GM23248 (cell line): ENCODE measurements at regions not wholly inside any gene's neighbourhood (a gene's known extent, or its start where the extent isn't known, plus 50 kb on each side); places are given as distances from the start of the nearest gene placed in this dataset.

Experiments
- DNase-seq: peaks from one replicate; pipeline ENCODE4 v3.0.0-alpha.2; 2015
- H2AFZ ChIP-seq: fragments of 200-600 bp; sonication (generic); 2 replicates; pipeline ENCODE4 v1.6.1; 2016; ENCODE audit warnings: antibody characterized with exemption
- H3F3A ChIP-seq: fragments of 200-600 bp; sonication (generic); 2 replicates; pipeline ENCODE4 v1.6.1; 2016; ENCODE audit warnings: mild to moderate bottlenecking, antibody characterized with exemption, mixed run types; ENCODE audit not compliant: insufficient read depth
- H3K27ac ChIP-seq: fragments of 200-600 bp; sonication (generic); 2 replicates; pipeline ENCODE4 v1.5.1; 2016; ENCODE audit warnings: mild to moderate bottlenecking
- H3K27me3 ChIP-seq: fragments of 200-600 bp; sonication (generic); replicated peaks from 2 replicates; pipeline ENCODE4 v1.6.1; 2016; ENCODE audit warnings: mild to moderate bottlenecking; ENCODE audit not compliant: insufficient read depth
- H3K36me3 ChIP-seq: fragments of 200-600 bp; sonication (generic); 2 replicates; pipeline ENCODE4 v1.6.1; 2016; ENCODE audit warnings: low read depth, mild to moderate bottlenecking
- H3K4me1 ChIP-seq: fragments of 200-600 bp; sonication (generic); 2 replicates; pipeline ENCODE4 v1.6.1; 2016; ENCODE audit warnings: mild to moderate bottlenecking; ENCODE audit not compliant: insufficient read depth
- H3K4me2 ChIP-seq: fragments of 200-600 bp; sonication (generic); one replicate; pipeline ENCODE4 v1.6.1; 2016; ENCODE audit warnings: mild to moderate bottlenecking; ENCODE audit not compliant: unreplicated experiment
- H3K4me3 ChIP-seq: fragments of 200-600 bp; sonication (generic); 2 replicates; pipeline ENCODE4 v1.5.1; 2016; ENCODE audit warnings: mild to moderate bottlenecking
- H3K79me2 ChIP-seq: fragments of 200-600 bp; sonication (generic); 2 replicates; pipeline ENCODE4 v1.6.1; 2016; ENCODE audit warnings: mild to moderate bottlenecking; ENCODE audit not compliant: insufficient read depth
- H3K9ac ChIP-seq: fragments of 200-600 bp; sonication (generic); 2 replicates; pipeline ENCODE4 v1.6.1; 2016; ENCODE audit warnings: mild to moderate bottlenecking
- H3K9me2 ChIP-seq: fragments of 200-600 bp; sonication (generic); 2 replicates; pipeline ENCODE4 v1.6.1; 2016; ENCODE audit warnings: mixed run types, mild to moderate bottlenecking, moderate library complexity; ENCODE audit not compliant: insufficient read depth
- H3K9me3 ChIP-seq: fragments of 200-600 bp; sonication (generic); one replicate; pipeline ENCODE4 v1.6.1; 2017; ENCODE audit warnings: low read depth
- H4K20me1 ChIP-seq: fragments of 200-600 bp; sonication (generic); 2 replicates; pipeline ENCODE4 v1.6.0; 2016; ENCODE audit not compliant: insufficient read depth
- EZH2 ChIP-seq: fragments of 200-600 bp; sonication (generic); IDR thresholded peaks from 2 replicates; pipeline ENCODE4 v1.6.1; 2018; ENCODE audit warnings: antibody characterized with exemption, mild to moderate bottlenecking; ENCODE audit not compliant: insufficient read depth, poor library complexity, severe bottlenecking
- EZH2phosphoT487 ChIP-seq: fragments of 200-600 bp; sonication (generic); IDR thresholded peaks from 2 replicates; pipeline ENCODE4 v1.6.1; 2018; ENCODE audit warnings: antibody characterized with exemption, moderate library complexity, mild to moderate bottlenecking, low read depth; ENCODE audit not compliant: insufficient read depth
- WGBS, 2 experiments: methylation state at CpG; one replicate each; pipeline ENCODE4 v1.1.6; 2015 to 2017; ENCODE audit warnings: low lambda C conversion rate in 2 of 2, low coverage in 1 of 2; ENCODE audit errors: missing lambda C conversion rate in 2 of 2; 5-methylcytosine and 5-hydroxymethylcytosine counted together
- in situ Hi-C: fragments of 300-500 bp; cut with MboI; formaldehyde crosslinking; loops from 2 replicates; pipeline ENCODE4 v1.15.0; 2020

DNA sequence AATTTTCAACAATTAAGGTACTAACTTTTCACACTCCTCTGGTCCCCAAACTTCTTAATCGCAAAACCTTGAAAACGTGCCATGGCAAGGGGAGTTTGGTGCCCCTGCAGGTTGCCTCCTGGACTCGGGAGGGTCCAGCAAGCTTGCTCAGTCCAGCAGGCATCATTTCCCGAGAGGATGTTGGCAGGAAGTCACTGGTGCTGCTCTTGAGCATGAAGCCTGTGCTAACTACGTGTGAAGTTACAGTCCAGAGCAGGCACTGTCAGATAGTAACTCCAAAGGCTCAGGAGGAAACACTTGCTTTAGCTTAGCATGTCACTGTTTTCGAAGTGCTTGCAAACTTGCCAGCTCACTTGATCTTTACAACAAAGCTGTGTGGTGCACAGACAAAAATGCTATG is 215.4 kb downstream of the MYCN start:
- Histone ChIP-seq H3K9me3 (no peaks in the 10 kb centered on the region), H3K9ac (no peak overlapping the region), H2AFZ (no peak overlapping the region), H3K27ac (no peak overlapping the region), H3K36me3 (no peaks in the 10 kb centered on the region), H3K27me3 (no peaks in the 10 kb centered on the region), H3K79me2 (no peaks in the 10 kb centered on the region), H3K9me2 (no peaks in the 10 kb centered on the region), H3F3A (no peaks in the 10 kb centered on the region), H3K4me1 (no peaks in the 10 kb centered on the region), H4K20me1 (no peaks in the 10 kb centered on the region), H3K4me2 (no peak overlapping the region), H3K4me3 (no peak overlapping the region)
- in situ Hi-C loops: no loop called here
- DNase-seq: no peak
- WGBS, 2 experiments: 6 to 7% methylated on average over 6 of the region's 6 CpGs
- TF ChIP-seq EZH2 (no peak), EZH2phosphoT487 (no peak)

- DNase-seq: no peak
- H3K9me2 ChIP-seq: no peaks in the 10 kb centered on the region
- no peak overlapping the region for H3K4me3 ChIP-seq
- no peaks in the 10 kb centered on the region for H3K27me3 ChIP-seq
- no peaks in the 10 kb centered on the region for H3K36me3 ChIP-seq
- no peaks in the 10 kb centered on the region for H4K20me1 ChIP-seq
- H2AFZ ChIP-seq: no peak overlapping the region
- no peak overlapping the region for H3K9ac ChIP-seq
- H3K27ac ChIP-seq: no peak overlapping the region
- WGBS, 2 experiments: 44 to 46% methylated on average over 5 of the region's 5 CpGs
- TF ChIP-seq EZH2phosphoT487 (no peak), EZH2 (no peak)
- no peak overlapping the region for H3K4me2 ChIP-seq
- no peaks in the 10 kb centered on the region for H3K9me3 ChIP-seq
- no peaks in the 10 kb centered on the region for H3F3A ChIP-seq
- in situ Hi-C loops: no loop called here
- H3K4me1 ChIP-seq: no peaks in the 10 kb centered on the region
- no peaks in the 10 kb centered on the region for H3K79me2 ChIP-seq
These were observed 215.0 kb downstream of the MYCN start for GRCh38 chr2:16155366-16155765.

DNA sequence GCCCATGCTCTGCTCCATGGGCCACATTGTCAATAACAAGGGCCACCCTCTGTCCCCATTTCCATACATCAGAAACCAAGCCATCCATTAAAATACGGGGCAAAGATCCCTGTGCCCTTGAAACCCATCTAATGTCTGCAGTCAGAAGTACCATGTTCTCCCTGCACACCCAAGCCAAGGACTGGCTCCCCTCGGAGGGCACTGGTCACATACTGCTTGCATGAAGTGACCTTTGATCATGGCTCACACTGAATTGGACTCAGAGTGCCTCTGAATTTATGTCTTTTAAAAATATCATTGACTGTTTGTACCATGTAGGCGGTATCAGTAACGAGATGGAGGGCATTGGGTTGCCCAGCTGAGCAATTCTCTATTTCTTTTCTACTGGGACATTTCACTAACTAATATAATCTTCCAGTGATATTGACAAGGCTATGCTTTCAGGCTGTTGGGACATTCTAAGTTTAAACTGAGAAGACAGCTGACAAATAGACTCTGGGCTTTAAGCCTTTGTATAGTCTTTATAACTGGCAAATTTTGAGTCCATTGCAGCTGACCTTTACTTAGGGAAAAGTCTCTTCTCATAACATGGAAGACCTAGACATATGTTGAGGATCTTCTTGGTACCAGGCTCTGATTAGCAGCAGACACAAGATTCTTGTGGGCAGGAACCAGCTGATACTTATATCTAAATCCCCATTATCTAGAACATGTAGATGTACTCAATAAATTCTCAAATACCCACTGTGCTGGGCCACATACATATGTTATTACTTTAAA is 214.3 kb downstream of the MYCN start:
- Histone ChIP-seq H3K9me3 (no peaks in the 10 kb centered on the region), H2AFZ (no peak overlapping the region), H4K20me1 (no peaks in the 10 kb centered on the region), H3K9ac (no peak overlapping the region), H3K4me2 (no peak overlapping the region), H3K4me1 (no peaks in the 10 kb centered on the region), H3K27ac (no peak overlapping the region), H3K79me2 (no peaks in the 10 kb centered on the region), H3K9me2 (no peaks in the 10 kb centered on the region), H3K27me3 (no peaks in the 10 kb centered on the region), H3K4me3 (no peak overlapping the region), H3F3A (no peaks in the 10 kb centered on the region), H3K36me3 (no peaks in the 10 kb centered on the region)
- no peak for DNase-seq
- WGBS, 2 experiments: 11 to 15% methylated on average over 4 of the region's 4 CpGs
- in situ Hi-C loops: no loop called here
- TF ChIP-seq EZH2 (no peak), EZH2phosphoT487 (no peak)

GRCh38 chr2:16154061-16154460 is 213.7 kb downstream of the MYCN start:
- Histone ChIP-seq H4K20me1 (no peaks in the 10 kb centered on the region), H3K9me3 (no peaks in the 10 kb centered on the region), H3K4me1 (no peaks in the 10 kb centered on the region), H3K27me3 (no peaks in the 10 kb centered on the region), H3K4me3 (no peak overlapping the region), H3K36me3 (no peaks in the 10 kb centered on the region), H3K9me2 (no peaks in the 10 kb centered on the region), H3F3A (no peaks in the 10 kb centered on the region), H3K9ac (no peak overlapping the region), H2AFZ (no peak overlapping the region), H3K4me2 (no peak overlapping the region), H3K79me2 (no peaks in the 10 kb centered on the region), H3K27ac (no peak overlapping the region)
- TF ChIP-seq EZH2phosphoT487: no peak
- TF ChIP-seq EZH2: no peak
- in situ Hi-C loops: no loop called here
- 25 to 30% methylated on average over 4 of the region's 4 CpGs for WGBS, 2 experiments
- no peak for DNase-seq

DNA sequence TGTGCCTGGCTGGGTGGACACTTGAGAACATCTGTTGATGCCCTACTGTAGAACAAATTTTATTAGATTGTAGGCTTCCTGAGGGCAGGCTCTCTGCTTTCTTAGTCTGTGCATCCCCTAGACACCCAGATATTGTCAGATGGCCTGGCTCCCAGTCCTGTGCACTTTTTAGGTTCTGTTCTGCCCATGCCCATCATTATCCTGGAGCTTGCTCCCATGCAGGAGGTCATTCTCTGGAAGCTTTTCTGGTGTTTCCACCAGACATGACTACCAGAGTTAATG is 213.3 kb downstream of the MYCN start:
- H2AFZ ChIP-seq: no peak overlapping the region
- H3K9ac ChIP-seq: no peak overlapping the region
- no peak for TF ChIP-seq EZH2phosphoT487
- TF ChIP-seq EZH2: no peak
- no peaks in the 10 kb centered on the region for H3K9me3 ChIP-seq
- H3F3A ChIP-seq: no peaks in the 10 kb centered on the region
- no peaks in the 10 kb centered on the region for H3K27me3 ChIP-seq
- H3K27ac ChIP-seq: no peak overlapping the region
- no peaks in the 10 kb centered on the region for H3K36me3 ChIP-seq
- H3K79me2 ChIP-seq: no peaks in the 10 kb centered on the region
- in situ Hi-C loops: no loop called here
- no peaks in the 10 kb centered on the region for H4K20me1 ChIP-seq
- H3K4me1 ChIP-seq: no peaks in the 10 kb centered on the region
- no peak overlapping the region for H3K4me2 ChIP-seq
- no peak overlapping the region for H3K4me3 ChIP-seq
- DNase-seq: no peak
- no peaks in the 10 kb centered on the region for H3K9me2 ChIP-seq
